ENCODE measurements at regions not wholly inside any gene's neighbourhood (a gene's known extent, or its start where the extent isn't known, plus 50 kb on each side); places are given as distances from the start of the nearest gene placed in this dataset.

DNA sequence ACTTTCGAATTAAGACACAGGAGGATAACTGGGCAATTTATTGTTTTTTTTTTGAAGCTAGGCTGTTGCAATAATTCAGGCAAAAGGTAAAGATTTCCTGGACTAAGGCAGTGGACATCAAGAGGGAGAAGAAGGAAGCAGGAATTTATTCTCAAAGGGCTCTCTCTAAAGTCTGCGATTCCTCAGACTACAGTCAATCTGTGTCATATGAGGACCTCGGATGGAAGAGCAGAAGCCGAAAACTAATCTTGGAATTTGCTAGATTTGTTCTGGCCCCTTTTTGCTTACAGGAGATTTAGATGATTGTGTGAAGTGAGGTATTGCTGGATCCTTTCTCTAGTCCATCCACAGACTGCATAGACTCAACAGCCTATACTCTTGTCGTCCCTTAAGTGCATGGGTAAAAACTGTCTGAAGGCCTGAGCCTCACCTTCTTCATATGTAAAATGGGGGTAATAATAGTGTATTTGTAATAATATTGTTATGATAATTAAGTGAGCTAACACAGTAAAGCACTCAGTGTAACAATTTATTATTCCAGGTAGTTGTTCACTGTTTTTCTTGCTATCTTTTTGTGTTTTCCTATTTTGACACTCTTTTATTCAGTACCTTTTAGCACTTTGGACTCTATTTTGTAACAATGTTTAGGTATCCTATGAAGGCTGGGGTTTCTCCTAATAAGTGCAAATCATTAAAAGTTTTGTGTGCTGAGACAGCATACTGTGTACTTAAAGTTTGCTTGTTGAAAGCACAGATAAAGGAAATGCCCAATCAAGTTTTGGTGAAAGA is 54.2 kb upstream of the NT5C1B start:
- ATAC-seq = no peak

DNA sequence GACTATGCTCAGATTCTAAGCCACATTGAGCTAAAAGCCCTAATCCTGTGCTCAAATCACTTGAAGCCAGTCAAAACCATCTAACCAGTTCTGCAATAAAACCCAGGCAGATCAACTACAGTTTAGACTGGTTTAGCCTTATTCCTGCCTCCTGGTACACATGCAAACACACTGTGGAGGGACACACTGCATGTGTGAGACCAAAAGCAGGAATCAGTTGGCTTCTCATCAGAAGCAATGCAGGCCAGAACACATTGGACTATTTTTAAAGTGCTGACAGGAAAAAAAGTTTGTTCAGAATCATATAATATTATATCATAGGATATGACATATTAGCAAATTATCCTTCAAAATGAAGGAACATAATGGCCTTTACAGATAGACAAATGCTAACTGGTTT is 52.5 kb upstream of the NT5C1B start:
- no peak for ATAC-seq

DNA sequence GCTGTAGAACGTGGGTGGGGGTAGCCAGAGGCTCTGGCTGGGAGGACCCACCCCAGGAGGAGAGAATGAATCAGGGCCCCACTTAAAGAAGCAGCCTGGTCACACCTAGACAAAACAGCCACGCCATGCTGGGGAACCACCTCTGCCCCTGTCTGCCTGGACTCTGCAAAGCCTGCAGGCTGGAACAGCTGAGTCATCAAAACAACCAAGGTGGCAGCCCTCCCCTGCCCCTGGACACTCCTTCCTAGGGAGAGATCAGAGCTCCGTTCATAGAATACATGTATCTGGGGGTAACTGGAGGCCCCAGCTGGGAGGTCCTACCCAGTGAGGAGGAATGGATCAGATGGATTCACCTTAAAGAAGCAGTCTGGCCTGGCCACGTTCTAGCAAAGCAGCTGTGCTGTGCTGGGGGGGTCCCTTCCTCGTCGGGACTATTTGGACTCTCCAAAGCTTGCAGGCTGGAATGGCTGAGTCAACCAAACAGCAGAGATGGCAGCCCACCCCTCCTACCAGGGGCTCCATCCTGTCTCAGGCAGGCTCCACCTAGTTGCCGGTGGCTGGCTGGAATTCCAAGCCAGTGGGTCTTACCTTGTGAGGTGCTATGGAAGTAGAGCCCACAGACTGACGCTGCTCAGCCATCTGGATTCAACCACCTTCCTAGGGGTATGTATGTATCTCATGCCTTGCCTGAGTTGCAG is 50.5 kb upstream of the NT5C1B start:
- no peak for ATAC-seq

Measured in esophagus mucosa (tissue), 1 donor.